ENCODE measurements at regions not wholly inside any gene's neighbourhood (a gene's known extent, or its start where the extent isn't known, plus 50 kb on each side); places are given as distances from the start of the nearest gene placed in this dataset.
"Not testable (repeated sequence)": the region's sequence is repeated elsewhere in the genome, so short reads cannot be mapped to it uniquely, and the experiment has no call there.

GRCh38 chr17:21493993-21494392 lies 117.8 kb downstream of the KCNJ12 start:
- no peak overlapping the region for H3K27ac ChIP-seq (replicated peaks)
- no peak overlapping the region for H3K4me3 ChIP-seq
- intact Hi-C loops (cut with micrococcal nuclease): no loop called here

GRCh38 chr17:21495281-21495680 lies 119.1 kb downstream of the KCNJ12 start:
- TF ChIP-seq CTCF (IDR thresholded peaks at IDR 0.05; ENCODE audit: borderline replicate concordance): no peak
- H3K4me1 ChIP-seq: no peaks in the 10 kb centered on the region
- no peak overlapping the region for H3K4me3 ChIP-seq
- H3K27me3 ChIP-seq (ENCODE audit: low read depth): peaks cover 35% of the 10 kb centered on the region
- no peak for DNase-seq
- H3K27ac ChIP-seq (replicated peaks): no peak overlapping the region
- no peaks in the 10 kb centered on the region for H3K9me3 ChIP-seq (replicated peaks)
- intact Hi-C loops (cut with micrococcal nuclease): no loop called here
- H3K36me3 ChIP-seq: no peaks in the 10 kb centered on the region

More at GRCh38 chr17:21493993-21494392, 117.8 kb downstream of the KCNJ12 start:
- no peaks in the 10 kb centered on the region for H3K4me1 ChIP-seq
- H3K27me3 ChIP-seq (ENCODE audit: low read depth): peaks cover 38% of the 10 kb centered on the region
- TF ChIP-seq CTCF (IDR thresholded peaks at IDR 0.05; ENCODE audit: borderline replicate concordance): no peak
- DNase-seq: no peak
- H3K9me3 ChIP-seq (replicated peaks): no peaks in the 10 kb centered on the region
- H3K36me3 ChIP-seq: no peaks in the 10 kb centered on the region

- DNase-seq: no peak
- no peaks in the 10 kb centered on the region for H3K9me3 ChIP-seq (replicated peaks)
- H3K36me3 ChIP-seq: no peaks in the 10 kb centered on the region
- no peak overlapping the region for H3K27ac ChIP-seq (replicated peaks)
- no peaks in the 10 kb centered on the region for H3K4me1 ChIP-seq
- H3K4me3 ChIP-seq: no peak overlapping the region
- no peak for TF ChIP-seq CTCF (IDR thresholded peaks at IDR 0.05; ENCODE audit: borderline replicate concordance)
- peaks cover 32% of the 10 kb centered on the region for H3K27me3 ChIP-seq (ENCODE audit: low read depth)
- intact Hi-C loops (cut with micrococcal nuclease): no loop called here
These were observed 123.9 kb downstream of the KCNJ12 start for GRCh38 chr17:21500064-21500463.

GRCh38 chr17:21501927-21502700 lies 126.0 kb downstream of the KCNJ12 start:
- intact Hi-C loops (cut with micrococcal nuclease); H3K27ac ChIP-seq (replicated peaks); H3K36me3 ChIP-seq; H3K4me1 ChIP-seq; H3K9me3 ChIP-seq (replicated peaks); H3K4me3 ChIP-seq; DNase-seq: not testable (repeated sequence)
- H3K27me3 ChIP-seq (ENCODE audit: low read depth): peaks cover 47% of the 10 kb centered on the region

GRCh38 chr17:21505819-21506815 lies 130.0 kb downstream of the KCNJ12 start:
- Histone ChIP-seq H3K9me3 (replicated peaks) (no peaks in the 10 kb centered on the region), H3K4me1 (peaks cover 4% of the 10 kb centered on the region), H3K36me3 (no peaks in the 10 kb centered on the region), H3K4me3 (no peak overlapping the region), H3K27ac (replicated peaks) (no peak overlapping the region), H3K27me3 (ENCODE audit: low read depth) (peaks cover 27% of the 10 kb centered on the region)
- no peak for TF ChIP-seq CTCF (IDR thresholded peaks at IDR 0.05; ENCODE audit: borderline replicate concordance)
- DNase-seq: no peak
- intact Hi-C loops (cut with micrococcal nuclease): no loop called here

- intact Hi-C loops (cut with micrococcal nuclease); H3K36me3 ChIP-seq: not testable (repeated sequence)
These were observed 131.6 kb downstream of the KCNJ12 start for GRCh38 chr17:21507806-21508205.

More at GRCh38 chr17:21507806-21508205, 131.6 kb downstream of the KCNJ12 start:
- H3K27me3 ChIP-seq (ENCODE audit: low read depth): peaks cover 27% of the 10 kb centered on the region
- H3K9me3 ChIP-seq (replicated peaks); DNase-seq; H3K4me3 ChIP-seq; H3K27ac ChIP-seq (replicated peaks): not testable (repeated sequence)
- H3K4me1 ChIP-seq: peaks cover 16% of the 10 kb centered on the region
